PC-9 (cell line): ENCODE measurements at regions not wholly inside any gene's neighbourhood (a gene's known extent, or its start where the extent isn't known, plus 50 kb on each side); places are given as distances from the start of the nearest gene placed in this dataset.

Source experiments
- BruUV-seq: library from RNA; stranded (reverse); fragments of 400-500 nt; replicated peaks from 2 replicates; lab custom pipeline; 2021; lab: Mats Ljungman, UMichigan
- CTCF ChIA-PET: fragments of 300-600 bp; sonication (Branson Sonifier 250); formaldehyde crosslinking; loops from one replicate; lab custom pipeline; 2022; ENCODE audit warnings: antibody characterized with exemption; lab: Charles Lee
- POLR2A ChIA-PET: fragments of 300-600 bp; sonication (Branson Sonifier 250); formaldehyde crosslinking; loops from one replicate; lab custom pipeline; 2022; ENCODE audit warnings: antibody characterized with exemption; ENCODE audit not compliant: unreplicated experiment; lab: Charles Lee
- DNase-seq, 2 experiments: peaks; one replicate each; pipeline versions ENCODE4 v3.0.0 to v3.0.0-alpha.2; 2015 to 2022; ENCODE audit warnings: mixed read lengths in 1 of 2
- H2AFZ ChIP-seq: fragments of 200-600 bp; sonication (generic); 2 replicates; pipeline ENCODE4 v1.8.1; 2017; ENCODE audit warnings: antibody characterized with exemption
- H3F3A ChIP-seq: fragments of 200-600 bp; sonication (generic); 2 replicates; pipeline ENCODE4 v1.8.1; 2017; ENCODE audit warnings: antibody characterized with exemption, mild to moderate bottlenecking, low read depth; ENCODE audit not compliant: insufficient read depth
- H3K27ac ChIP-seq: fragments of 200-600 bp; sonication (generic); 2 replicates; pipeline ENCODE4 v1.6.1; 2016; ENCODE audit warnings: mixed run types
- H3K27me3 ChIP-seq: fragments of 200-600 bp; sonication (generic); 2 replicates; pipeline ENCODE4 v1.6.1; 2016; ENCODE audit warnings: low read depth, mixed run types; ENCODE audit not compliant: insufficient read depth
- H3K36me3 ChIP-seq: fragments of 200-600 bp; sonication (generic); 2 replicates; pipeline ENCODE4 v1.6.1; 2016; ENCODE audit warnings: low read depth, mixed run types
- H3K4me1 ChIP-seq: fragments of 200-600 bp; sonication (generic); replicated peaks from 2 replicates; pipeline ENCODE4 v1.6.1; 2016; ENCODE audit warnings: mixed run types; ENCODE audit not compliant: insufficient read depth
- H3K4me2 ChIP-seq: fragments of 200-600 bp; sonication (generic); 2 replicates; pipeline ENCODE4 v1.6.1; 2017; ENCODE audit warnings: mixed run types
- H3K4me3 ChIP-seq: fragments of 200-600 bp; sonication (generic); 2 replicates; pipeline ENCODE4 v1.6.1; 2016; ENCODE audit warnings: mixed run types
- H3K79me2 ChIP-seq: fragments of 200-600 bp; sonication (generic); 2 replicates; pipeline ENCODE4 v1.6.1; 2017; ENCODE audit warnings: low read depth, mixed run types
- H3K9me2 ChIP-seq: fragments of 200-600 bp; sonication (generic); 2 replicates; pipeline ENCODE4 v1.8.1; 2017; ENCODE audit warnings: mild to moderate bottlenecking; ENCODE audit not compliant: insufficient read depth
- H3K9me3 ChIP-seq: fragments of 200-600 bp; sonication (generic); 2 replicates; pipeline ENCODE4 v1.8.1; 2016; ENCODE audit warnings: low read depth; ENCODE audit not compliant: insufficient read depth
- H4K20me1 ChIP-seq: fragments of 200-600 bp; sonication (generic); 2 replicates; pipeline ENCODE4 v1.8.1; 2017; ENCODE audit not compliant: insufficient read depth
- EZH2 ChIP-seq: fragments of 200-600 bp; sonication (generic); IDR thresholded peaks from 2 replicates; pipeline ENCODE4 v1.8.0; 2017; ENCODE audit warnings: antibody characterized with exemption, low read depth
- intact Hi-C: fragments of 100-400 bp; cut with micrococcal nuclease; formaldehyde crosslinking; loops from one replicate; pipeline ENCODE4 v1.10.0; 2022; ENCODE audit not compliant: unreplicated experiment
- TF ChIP-seq, protein P1 (sequence below): fragments of 200-600 bp; sonication (generic); conservative IDR thresholded peaks from 2 replicates; pipeline ENCODE4 v1.6.1; 2017; ENCODE audit warnings: mixed run types, antibody characterized with exemption, mild to moderate bottlenecking, moderate library complexity

- Histone ChIP-seq H3K27ac (no peak overlapping the region), H3K9me2 (no peaks in the 10 kb centered on the region), H3K4me1 (no peaks in the 10 kb centered on the region), H3K4me2 (no peak overlapping the region), H3F3A (no peaks in the 10 kb centered on the region), H3K4me3 (no peak overlapping the region), H3K9me3 (no peaks in the 10 kb centered on the region), H3K27me3 (no peaks in the 10 kb centered on the region), H3K79me2 (no peaks in the 10 kb centered on the region), H4K20me1 (no peaks in the 10 kb centered on the region), H3K36me3 (no peaks in the 10 kb centered on the region), H2AFZ (no peak overlapping the region)
- POLR2A ChIA-PET = no interaction called here
- TF ChIP-seq EZH2 = no peak
- TF ChIP-seq, protein P1, sequence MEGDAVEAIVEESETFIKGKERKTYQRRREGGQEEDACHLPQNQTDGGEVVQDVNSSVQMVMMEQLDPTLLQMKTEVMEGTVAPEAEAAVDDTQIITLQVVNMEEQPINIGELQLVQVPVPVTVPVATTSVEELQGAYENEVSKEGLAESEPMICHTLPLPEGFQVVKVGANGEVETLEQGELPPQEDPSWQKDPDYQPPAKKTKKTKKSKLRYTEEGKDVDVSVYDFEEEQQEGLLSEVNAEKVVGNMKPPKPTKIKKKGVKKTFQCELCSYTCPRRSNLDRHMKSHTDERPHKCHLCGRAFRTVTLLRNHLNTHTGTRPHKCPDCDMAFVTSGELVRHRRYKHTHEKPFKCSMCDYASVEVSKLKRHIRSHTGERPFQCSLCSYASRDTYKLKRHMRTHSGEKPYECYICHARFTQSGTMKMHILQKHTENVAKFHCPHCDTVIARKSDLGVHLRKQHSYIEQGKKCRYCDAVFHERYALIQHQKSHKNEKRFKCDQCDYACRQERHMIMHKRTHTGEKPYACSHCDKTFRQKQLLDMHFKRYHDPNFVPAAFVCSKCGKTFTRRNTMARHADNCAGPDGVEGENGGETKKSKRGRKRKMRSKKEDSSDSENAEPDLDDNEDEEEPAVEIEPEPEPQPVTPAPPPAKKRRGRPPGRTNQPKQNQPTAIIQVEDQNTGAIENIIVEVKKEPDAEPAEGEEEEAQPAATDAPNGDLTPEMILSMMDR = no peak
- no peak for DNase-seq
- no TSS peak for BruUV-seq
- CTCF ChIA-PET = no interaction called here
- intact Hi-C loops = no loop called here
These were observed 1471.4 kb upstream of the PCDH20 start for GRCh38 chr13:62887046-62887445.

- H3K79me2 ChIP-seq = no peaks in the 10 kb centered on the region
- no peaks in the 10 kb centered on the region for H3F3A ChIP-seq
- no peaks in the 10 kb centered on the region for H3K9me2 ChIP-seq
- no peak overlapping the region for H2AFZ ChIP-seq
- no peaks in the 10 kb centered on the region for H4K20me1 ChIP-seq
- no peak overlapping the region for H3K4me3 ChIP-seq
- CTCF ChIA-PET = no interaction called here
- POLR2A ChIA-PET = no interaction called here
- no peaks in the 10 kb centered on the region for H3K27me3 ChIP-seq
- H3K4me1 ChIP-seq = no peaks in the 10 kb centered on the region
- no peak overlapping the region for H3K27ac ChIP-seq
- no peaks in the 10 kb centered on the region for H3K9me3 ChIP-seq
- no TSS peak for BruUV-seq
- no peak overlapping the region for H3K4me2 ChIP-seq
- TF ChIP-seq, protein P1 = no peak
- TF ChIP-seq EZH2 = no peak
- DNase-seq = no peak
- no peaks in the 10 kb centered on the region for H3K36me3 ChIP-seq
- intact Hi-C loops = no loop called here
These were observed 1463.4 kb upstream of the PCDH20 start for GRCh38 chr13:62879071-62879470.

DNA sequence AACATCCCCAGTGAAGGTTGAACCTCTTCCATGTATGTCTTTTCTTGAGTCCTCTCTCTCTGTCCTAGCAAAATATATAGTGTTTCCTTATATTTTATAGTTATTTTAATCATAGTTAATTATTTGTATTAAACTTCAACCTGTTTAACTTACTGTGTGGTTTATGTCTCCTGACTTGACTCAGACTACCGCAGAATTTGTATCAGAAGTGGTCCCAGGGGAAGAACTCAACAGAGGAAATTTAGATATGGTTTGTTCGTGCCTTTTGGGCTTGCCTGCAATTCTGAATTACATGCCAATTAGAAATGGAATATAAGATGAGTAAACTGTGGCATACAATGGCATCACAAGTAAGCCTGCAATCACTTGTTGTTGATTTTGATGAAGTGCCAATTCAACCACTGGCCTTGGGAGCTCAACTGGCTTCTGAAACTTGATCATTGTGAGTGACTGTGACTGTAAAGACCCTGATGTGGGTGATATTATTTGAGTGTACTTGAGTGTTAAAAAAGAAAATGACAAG lies 1459.5 kb upstream of the PCDH20 start:
- CTCF ChIA-PET = no interaction called here
- Histone ChIP-seq H3K9me2 (no peaks in the 10 kb centered on the region), H3K27me3 (no peaks in the 10 kb centered on the region), H2AFZ (no peak overlapping the region), H3K9me3 (no peaks in the 10 kb centered on the region), H3K36me3 (no peaks in the 10 kb centered on the region), H3K4me3 (no peak overlapping the region), H3F3A (no peaks in the 10 kb centered on the region), H4K20me1 (no peaks in the 10 kb centered on the region), H3K4me2 (no peak overlapping the region), H3K27ac (no peak overlapping the region), H3K4me1 (no peaks in the 10 kb centered on the region), H3K79me2 (no peaks in the 10 kb centered on the region)
- POLR2A ChIA-PET = no interaction called here
- intact Hi-C loops = no loop called here
- no peak for TF ChIP-seq EZH2
- TF ChIP-seq, protein P1 = no peak
- no peak for DNase-seq
- BruUV-seq = no TSS peak
